WTC11 (cell line): ENCODE measurements at regions not wholly inside any gene's neighbourhood (a gene's known extent, or its start where the extent isn't known, plus 50 kb on each side); places are given as distances from the start of the nearest gene placed in this dataset.

Experiments used
- ATAC-seq: fragments of 200-7000 bp; cut with Tn5 transposase; 2 replicates; pipeline ENCODE4 v1.10.0; 2021; ENCODE audit warnings: mild to moderate bottlenecking, moderate library complexity
- CTCF ChIA-PET: fragments of 300-600 bp; sonication (Branson Sonifier 250); formaldehyde crosslinking; loops from one replicate; lab custom pipeline; 2021; ENCODE audit warnings: antibody characterized with exemption; lab: Charles Lee
- POLR2A ChIA-PET: fragments of 350-600 bp; sonication (Branson Sonifier 250); formaldehyde crosslinking; loops from one replicate; lab custom pipeline; 2021; ENCODE audit warnings: antibody characterized with exemption; lab: Charles Lee
- DNase-seq: peaks from one replicate; pipeline ENCODE4 v3.0.0; 2021; ENCODE audit warnings: low spot score
- H3K27ac Mint-ChIP-seq: 2 replicates; pipeline ENCODE4 v1.8.0; 2021; ENCODE audit warnings: mixed read lengths
- H3K27me3 Mint-ChIP-seq: 2 replicates; pipeline ENCODE4 v1.8.0; 2021; ENCODE audit warnings: low read depth, mild to moderate bottlenecking, moderate library complexity, mixed read lengths
- H3K36me3 Mint-ChIP-seq: 2 replicates; pipeline ENCODE4 v1.8.0; 2021; ENCODE audit warnings: mixed read lengths
- H3K4me1 Mint-ChIP-seq: 2 replicates; pipeline ENCODE4 v1.8.0; 2022; ENCODE audit warnings: mixed read lengths
- H3K4me3 Mint-ChIP-seq: 2 replicates; pipeline ENCODE4 v1.8.0; 2021; ENCODE audit warnings: mild to moderate bottlenecking, moderate library complexity, mixed read lengths
- H3K9me3 Mint-ChIP-seq: 2 replicates; pipeline ENCODE4 v1.8.0; 2021; ENCODE audit warnings: mixed read lengths
- ARID4B ChIP-seq: sonication (generic); formaldehyde crosslinking; IDR thresholded peaks from 2 replicates; pipeline ENCODE4 v1.8.0; 2023; ENCODE audit warnings: missing genetic modification reagents, mild to moderate bottlenecking, borderline replicate concordance
- ATF1 ChIP-seq: sonication (generic); formaldehyde crosslinking; IDR thresholded peaks from 2 replicates; pipeline ENCODE4 v1.8.1; 2023; ENCODE audit warnings: mild to moderate bottlenecking, moderate library complexity, missing genetic modification reagents
- ATF3 ChIP-seq: sonication (generic); formaldehyde crosslinking; conservative IDR thresholded peaks from 2 replicates; pipeline ENCODE4 v1.8.1; 2022; ENCODE audit warnings: mild to moderate bottlenecking, missing genetic modification reagents
- CBFB ChIP-seq: sonication (generic); formaldehyde crosslinking; IDR thresholded peaks from 2 replicates; pipeline ENCODE4 v1.8.1; 2022; ENCODE audit warnings: mild to moderate bottlenecking, low read depth, missing genetic modification reagents
- FOXP1 ChIP-seq: sonication (generic); formaldehyde crosslinking; IDR thresholded peaks from 2 replicates; pipeline ENCODE4 v1.8.0; 2022; ENCODE audit warnings: missing genetic modification reagents, mild to moderate bottlenecking, moderate library complexity, borderline replicate concordance
- GTF2I ChIP-seq: fragments of 250-450 bp; sonication (Bioruptor Pico); conservative IDR thresholded peaks from 2 replicates; pipeline ENCODE4 v1.4.0; 2021; ENCODE audit warnings: mild to moderate bottlenecking
- JAZF1 ChIP-seq: fragments of 250-450 bp; sonication (Bioruptor Pico); IDR thresholded peaks from 2 replicates; pipeline ENCODE4 v1.9.0; 2021; ENCODE audit warnings: moderate library complexity, mild to moderate bottlenecking, inconsistent platforms
- JUN ChIP-seq: sonication (generic); formaldehyde crosslinking; IDR thresholded peaks from 2 replicates; pipeline ENCODE4 v1.8.0; 2023; ENCODE audit warnings: mild to moderate bottlenecking, missing genetic modification reagents
- NFYB ChIP-seq: sonication (generic); formaldehyde crosslinking; conservative IDR thresholded peaks from 2 replicates; pipeline ENCODE4 v1.8.0; 2022; ENCODE audit warnings: low read depth, missing genetic modification reagents
- NR3C1 ChIP-seq: sonication (generic); formaldehyde crosslinking; conservative IDR thresholded peaks from 2 replicates; pipeline ENCODE4 v1.8.1; 2023; ENCODE audit warnings: low read depth, mild to moderate bottlenecking, missing genetic modification reagents
- RELA ChIP-seq: sonication (generic); formaldehyde crosslinking; IDR thresholded peaks from 2 replicates; pipeline ENCODE4 v1.8.1; 2022; ENCODE audit warnings: missing genetic modification reagents, mild to moderate bottlenecking, borderline replicate concordance
- TEAD4 ChIP-seq: sonication (generic); formaldehyde crosslinking; IDR thresholded peaks from 2 replicates; pipeline ENCODE4 v1.8.0; 2022; ENCODE audit warnings: mild to moderate bottlenecking, missing genetic modification reagents
- USF1 ChIP-seq: sonication (generic); formaldehyde crosslinking; IDR thresholded peaks from 2 replicates; pipeline ENCODE4 v1.8.0; 2022; ENCODE audit warnings: mild to moderate bottlenecking, missing genetic modification reagents
- ZBTB21 ChIP-seq: sonication (generic); formaldehyde crosslinking; IDR thresholded peaks from 2 replicates; pipeline ENCODE4 v1.8.1; 2023; ENCODE audit warnings: mild to moderate bottlenecking, missing genetic modification reagents, borderline replicate concordance
- ZBTB43 ChIP-seq: sonication (generic); formaldehyde crosslinking; IDR thresholded peaks from 2 replicates; pipeline ENCODE4 v1.8.1; 2023; ENCODE audit warnings: mild to moderate bottlenecking, missing genetic modification reagents
- ZNF281 ChIP-seq: sonication (generic); formaldehyde crosslinking; IDR thresholded peaks from 2 replicates; pipeline ENCODE4 v1.8.0; 2023; ENCODE audit warnings: mild to moderate bottlenecking, missing genetic modification reagents
- ZNF423 ChIP-seq: fragments of 250-450 bp; sonication (Bioruptor Pico); IDR thresholded peaks from 2 replicates; pipeline ENCODE4 v2.1.2; 2022; ENCODE audit warnings: mild to moderate bottlenecking, moderate library complexity
- ZNF671 ChIP-seq: fragments of 250-450 bp; sonication (Bioruptor Pico); IDR thresholded peaks from 2 replicates; pipeline ENCODE4 v1.8.0; 2021; ENCODE audit warnings: mild to moderate bottlenecking

- no peaks in the 10 kb centered on the region for H3K27me3 Mint-ChIP-seq
- peak; percentile 18; the same call in 1 of the 2 replicates for ATAC-seq
These were observed 1494.4 kb upstream of the NUDT12 start for GRCh38 chr5:105057001-105057436.

More at GRCh38 chr5:105057001-105057436, 1494.4 kb upstream of the NUDT12 start:
- no peak for DNase-seq
- H3K27ac Mint-ChIP-seq, result no peak overlapping the region
- POLR2A ChIA-PET, result no interaction called here
- H3K9me3 Mint-ChIP-seq, result peaks cover 32% of the 10 kb centered on the region
- TF ChIP-seq USF1, result no peak
- TF ChIP-seq ZNF671, result no peak
- no peak for TF ChIP-seq RELA (CRISPR knock-in tag)
- no peak for TF ChIP-seq NFYB
- TF ChIP-seq FOXP1, result no peak
- TF ChIP-seq ATF3 (CRISPR knock-in tag), result no peak
- TF ChIP-seq ZNF281 (CRISPR knock-in tag), result no peak
- no peak for TF ChIP-seq TEAD4 (CRISPR knock-in tag)
- TF ChIP-seq JUN, result no peak
- no peak for TF ChIP-seq ZBTB43 (CRISPR knock-in tag)
- TF ChIP-seq ATF1, result no peak
- TF ChIP-seq JAZF1 (CRISPR knock-in tag), result no peak
- no peak for TF ChIP-seq GTF2I (CRISPR knock-in tag)
- no peak for TF ChIP-seq NR3C1 (CRISPR knock-in tag)
- no peak for TF ChIP-seq ZBTB21
- no peak for TF ChIP-seq ZNF423 (CRISPR knock-in tag)
- no peak for TF ChIP-seq ARID4B
- no peak for TF ChIP-seq CBFB
- TF ChIP-seq, all 79 proteins: peak for 0
- Mint-ChIP-seq H3K36me3 (peaks cover 10% of the 10 kb centered on the region; the same call in 1 of the 2 replicates), H3K4me3 (no peak overlapping the region), H3K4me1 (no peaks in the 10 kb centered on the region)
- CTCF ChIA-PET, result no interaction called here
